ENCODE measurements at regions not wholly inside any gene's neighbourhood (a gene's known extent, or its start where the extent isn't known, plus 50 kb on each side); places are given as distances from the start of the nearest gene placed in this dataset.

GRCh38 chr11:95577716-95578460 is 211.7 kb downstream of the FAM76B start:
- no peak for DNase-seq

GRCh38 chr11:95576146-95576845 is 213.3 kb downstream of the FAM76B start:
- DNase-seq = no peak

GRCh38 chr11:95575517-95575916 is 214.1 kb downstream of the FAM76B start:
- no peak for DNase-seq

GRCh38 chr11:95571718-95572260 is 217.8 kb downstream of the FAM76B start:
- no peak for DNase-seq

GRCh38 chr11:95570845-95571244 is 218.7 kb downstream of the FAM76B start:
- no peak for DNase-seq

- no peak for DNase-seq
Observed at GRCh38 chr11:95569207-95569606, 220.4 kb downstream of the FAM76B start.

- no peak for DNase-seq
Observed at GRCh38 chr11:95568281-95568680, 221.3 kb downstream of the FAM76B start.

- no peak for DNase-seq
Observed at GRCh38 chr11:95567685-95568084, 221.9 kb downstream of the FAM76B start.

GRCh38 chr11:95566211-95566610 is 223.4 kb downstream of the FAM76B start:
- no peak for DNase-seq

- no peak for DNase-seq
Observed at GRCh38 chr11:95565724-95566141, 223.8 kb downstream of the FAM76B start.

GRCh38 chr11:95563859-95564258 is 225.7 kb downstream of the FAM76B start:
- no peak for DNase-seq

- DNase-seq = no peak
Observed at GRCh38 chr11:95563173-95563572, 226.4 kb downstream of the FAM76B start.

- no peak for DNase-seq
Observed at GRCh38 chr11:95562196-95562921, 227.2 kb downstream of the FAM76B start.

- no peak for DNase-seq
Observed at GRCh38 chr11:95559899-95560298, 229.7 kb downstream of the FAM76B start.

GRCh38 chr11:95557376-95557775 is 232.2 kb downstream of the FAM76B start:
- DNase-seq = no peak

GRCh38 chr11:95556342-95557163 is 233.0 kb downstream of the FAM76B start:
- DNase-seq = no peak

- DNase-seq = no peak
Observed at GRCh38 chr11:95556011-95556341, 233.6 kb downstream of the FAM76B start.

GRCh38 chr11:95554911-95555310 is 234.7 kb downstream of the FAM76B start:
- no peak for DNase-seq

GRCh38 chr11:95549301-95549700 is 240.3 kb downstream of the FAM76B start:
- no peak for DNase-seq

- DNase-seq = no peak
Observed at GRCh38 chr11:95548416-95548815, 241.2 kb downstream of the FAM76B start.

- DNase-seq = peak; percentile 4
Observed at GRCh38 chr11:95547976-95548375, 241.6 kb downstream of the FAM76B start.

GRCh38 chr11:95547186-95547585 is 242.4 kb downstream of the FAM76B start:
- DNase-seq = no peak

Data from CD4-positive, alpha-beta T cell treated with Interleukin-10 for 1 hour (primary cell).